ENCODE measurements at regions not wholly inside any gene's neighbourhood (a gene's known extent, or its start where the extent isn't known, plus 50 kb on each side); places are given as distances from the start of the nearest gene placed in this dataset.

DNA sequence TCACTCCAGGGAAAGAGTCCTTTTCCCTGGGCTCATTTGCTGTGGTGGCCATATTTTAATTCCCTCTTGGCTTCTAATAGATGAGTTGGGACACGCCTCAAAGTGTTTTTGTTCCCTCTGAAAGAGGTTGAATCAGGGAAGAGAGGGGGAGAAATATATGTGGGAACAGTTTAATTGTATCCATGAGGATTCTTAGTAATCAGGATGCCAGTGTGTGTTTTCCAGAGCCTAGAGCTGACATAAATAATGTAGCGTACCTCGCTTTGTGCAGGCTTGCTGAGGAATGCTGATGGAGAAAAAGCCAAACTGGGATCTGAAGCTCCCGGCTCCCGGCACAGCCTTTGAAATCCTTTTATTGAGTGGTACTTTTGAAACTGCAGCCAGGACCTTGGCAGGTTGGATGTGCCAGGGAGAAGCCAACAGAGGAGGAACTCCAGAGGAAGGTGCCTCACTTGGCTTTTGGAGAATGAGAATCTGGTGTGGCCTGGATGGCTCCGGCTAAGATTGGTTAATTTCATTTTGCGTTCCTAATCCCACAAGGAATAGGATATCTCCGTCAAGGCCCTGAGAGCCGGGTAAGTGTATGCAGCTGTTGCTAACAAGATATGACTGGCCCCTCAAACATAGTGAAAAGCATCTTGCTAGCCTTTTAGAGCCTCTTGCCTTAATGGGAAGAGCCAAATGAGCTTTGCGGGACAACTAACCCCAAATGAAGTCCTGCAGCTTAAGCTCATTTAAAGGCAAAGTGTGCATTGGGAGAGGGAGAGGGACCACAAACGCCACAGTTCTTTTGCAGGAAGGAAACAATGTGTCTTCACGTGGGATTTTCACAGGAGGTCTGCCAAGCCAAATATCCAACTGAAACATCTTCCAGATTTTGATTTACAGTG lies 471.1 kb upstream of the WWC1 start:
- H3K27me3 Mint-ChIP-seq (ENCODE audit: low read depth), result no peaks in the 10 kb centered on the region
- peaks cover 54% of the 10 kb centered on the region for H3K4me1 Mint-ChIP-seq (ENCODE audit: low read depth)
- H3K27ac Mint-ChIP-seq (ENCODE audit: unreplicated experiment), result no peak overlapping the region
- TF ChIP-seq, protein P1, sequence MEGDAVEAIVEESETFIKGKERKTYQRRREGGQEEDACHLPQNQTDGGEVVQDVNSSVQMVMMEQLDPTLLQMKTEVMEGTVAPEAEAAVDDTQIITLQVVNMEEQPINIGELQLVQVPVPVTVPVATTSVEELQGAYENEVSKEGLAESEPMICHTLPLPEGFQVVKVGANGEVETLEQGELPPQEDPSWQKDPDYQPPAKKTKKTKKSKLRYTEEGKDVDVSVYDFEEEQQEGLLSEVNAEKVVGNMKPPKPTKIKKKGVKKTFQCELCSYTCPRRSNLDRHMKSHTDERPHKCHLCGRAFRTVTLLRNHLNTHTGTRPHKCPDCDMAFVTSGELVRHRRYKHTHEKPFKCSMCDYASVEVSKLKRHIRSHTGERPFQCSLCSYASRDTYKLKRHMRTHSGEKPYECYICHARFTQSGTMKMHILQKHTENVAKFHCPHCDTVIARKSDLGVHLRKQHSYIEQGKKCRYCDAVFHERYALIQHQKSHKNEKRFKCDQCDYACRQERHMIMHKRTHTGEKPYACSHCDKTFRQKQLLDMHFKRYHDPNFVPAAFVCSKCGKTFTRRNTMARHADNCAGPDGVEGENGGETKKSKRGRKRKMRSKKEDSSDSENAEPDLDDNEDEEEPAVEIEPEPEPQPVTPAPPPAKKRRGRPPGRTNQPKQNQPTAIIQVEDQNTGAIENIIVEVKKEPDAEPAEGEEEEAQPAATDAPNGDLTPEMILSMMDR (IDR thresholded peaks at IDR 0.05), result no peak
- no peaks in the 10 kb centered on the region for H3K36me3 Mint-ChIP-seq (ENCODE audit: low read depth)
- peaks cover 4% of the 10 kb centered on the region for H3K9me3 Mint-ChIP-seq (ENCODE audit: low read depth)
- no peak for DNase-seq (ENCODE audit: low spot score)
- no peak overlapping the region for H3K4me3 Mint-ChIP-seq (ENCODE audit: unreplicated experiment)

DNA sequence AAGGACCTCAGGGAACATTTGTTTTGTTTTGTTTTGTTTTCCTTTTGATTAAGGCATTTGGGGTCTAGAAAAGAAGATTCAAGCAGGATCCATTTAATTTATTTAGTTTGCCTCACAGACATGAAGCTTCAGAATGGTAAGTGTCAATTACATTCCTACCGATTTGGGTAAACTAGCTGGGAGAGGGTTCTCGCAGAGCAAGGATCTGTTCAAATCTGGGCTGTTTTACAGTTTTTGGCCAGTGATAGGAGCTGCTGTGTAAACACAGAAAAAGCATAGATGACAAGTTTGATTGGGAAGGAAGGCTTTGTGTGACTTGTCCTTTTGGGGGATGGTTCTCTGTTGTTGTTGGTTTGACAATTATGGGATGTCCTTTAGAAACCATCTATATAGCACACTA lies 470.3 kb upstream of the WWC1 start:
- TF ChIP-seq, protein P1 (IDR thresholded peaks at IDR 0.05), result no peak
- peaks cover 4% of the 10 kb centered on the region for H3K9me3 Mint-ChIP-seq (ENCODE audit: low read depth)
- H3K4me3 Mint-ChIP-seq (ENCODE audit: unreplicated experiment), result no peak overlapping the region
- peaks cover 46% of the 10 kb centered on the region for H3K4me1 Mint-ChIP-seq (ENCODE audit: low read depth)
- peaks cover 5% of the 10 kb centered on the region for H3K27me3 Mint-ChIP-seq (ENCODE audit: low read depth)
- H3K27ac Mint-ChIP-seq (ENCODE audit: unreplicated experiment), result peak overlapping the region; percentile 15
- DNase-seq (ENCODE audit: low spot score), result no peak
- no peaks in the 10 kb centered on the region for H3K36me3 Mint-ChIP-seq (ENCODE audit: low read depth)

DNA sequence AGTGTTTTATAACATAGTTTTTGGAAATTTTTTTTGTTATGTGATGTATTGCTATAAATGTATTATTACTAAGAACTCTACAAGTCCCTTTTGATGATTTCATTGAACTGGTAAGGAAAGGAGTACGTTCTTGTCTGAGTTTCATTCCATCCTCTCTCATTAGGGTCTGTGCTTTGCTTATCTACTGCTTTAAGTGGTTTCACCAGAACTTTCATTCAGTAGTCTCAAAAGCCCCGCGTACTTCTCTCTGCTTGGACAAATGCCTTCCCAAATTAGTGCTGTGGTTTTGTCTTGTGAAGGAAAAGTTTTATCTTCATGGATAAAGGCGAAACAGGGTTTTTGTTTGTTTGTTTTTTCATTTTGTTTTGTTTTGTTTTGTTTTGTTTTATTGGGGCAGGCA lies 469.8 kb upstream of the WWC1 start:
- H3K27me3 Mint-ChIP-seq (ENCODE audit: low read depth), result peaks cover 7% of the 10 kb centered on the region
- no peaks in the 10 kb centered on the region for H3K36me3 Mint-ChIP-seq (ENCODE audit: low read depth)
- peaks cover 4% of the 10 kb centered on the region for H3K9me3 Mint-ChIP-seq (ENCODE audit: low read depth)
- peak overlapping the region; percentile 52 for H3K27ac Mint-ChIP-seq (ENCODE audit: unreplicated experiment)
- H3K4me1 Mint-ChIP-seq (ENCODE audit: low read depth), result peaks cover 41% of the 10 kb centered on the region
- no peak overlapping the region for H3K4me3 Mint-ChIP-seq (ENCODE audit: unreplicated experiment)
- TF ChIP-seq, protein P1 (IDR thresholded peaks at IDR 0.05), result no peak
- no peak for DNase-seq (ENCODE audit: low spot score)

DNA sequence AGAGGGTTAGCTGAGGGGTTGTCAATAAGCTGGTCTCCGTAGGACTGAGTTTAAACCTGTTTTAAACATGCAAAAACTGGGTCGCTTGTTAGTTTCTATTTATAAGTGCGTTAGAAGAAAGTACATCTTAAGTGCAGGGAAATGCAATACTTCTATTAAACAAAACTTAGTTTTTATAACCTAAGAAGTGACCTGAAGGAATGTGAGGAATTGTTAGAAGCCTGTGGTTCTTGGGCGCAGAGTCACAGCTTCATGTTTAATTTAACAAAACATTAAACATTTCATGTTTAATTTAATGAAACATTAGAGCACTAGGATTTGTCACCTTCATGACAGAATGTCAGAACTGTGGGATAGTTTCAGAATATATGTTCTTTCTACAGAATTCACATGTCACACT lies 469.2 kb upstream of the WWC1 start:
- Mint-ChIP-seq H3K4me3 (ENCODE audit: unreplicated experiment) (no peak overlapping the region), H3K36me3 (ENCODE audit: low read depth) (no peaks in the 10 kb centered on the region), H3K27ac (ENCODE audit: unreplicated experiment) (peak overlapping the region; percentile 52), H3K27me3 (ENCODE audit: low read depth) (peaks cover 11% of the 10 kb centered on the region), H3K4me1 (ENCODE audit: low read depth) (peaks cover 37% of the 10 kb centered on the region), H3K9me3 (ENCODE audit: low read depth) (peaks cover 4% of the 10 kb centered on the region)
- TF ChIP-seq, protein P1 (IDR thresholded peaks at IDR 0.05), result no peak
- DNase-seq (ENCODE audit: low spot score), result no peak

DNA sequence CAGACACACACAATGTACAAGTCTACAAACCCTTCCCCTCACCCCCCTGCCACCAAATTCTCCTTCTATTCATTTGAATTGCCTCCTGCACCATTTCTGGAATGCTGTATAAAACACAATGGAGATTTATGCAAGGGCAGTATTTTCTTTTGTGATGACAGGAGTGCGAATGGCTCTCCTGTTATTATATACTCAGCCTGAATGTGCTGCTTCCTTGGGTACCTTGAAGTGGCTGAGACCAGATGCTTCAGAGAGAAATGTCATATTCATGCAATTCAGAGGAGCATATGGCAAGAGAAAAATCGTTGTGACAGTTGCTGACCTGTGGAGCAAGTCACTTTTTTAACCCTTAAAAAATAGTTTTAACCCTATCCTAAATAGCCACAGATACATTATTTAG lies 468.0 kb upstream of the WWC1 start:
- no peak overlapping the region for H3K27ac Mint-ChIP-seq (ENCODE audit: unreplicated experiment)
- peaks cover 4% of the 10 kb centered on the region for H3K9me3 Mint-ChIP-seq (ENCODE audit: low read depth)
- H3K27me3 Mint-ChIP-seq (ENCODE audit: low read depth), result peaks cover 18% of the 10 kb centered on the region
- H3K36me3 Mint-ChIP-seq (ENCODE audit: low read depth), result no peaks in the 10 kb centered on the region
- H3K4me1 Mint-ChIP-seq (ENCODE audit: low read depth), result peaks cover 41% of the 10 kb centered on the region
- TF ChIP-seq, protein P1 (IDR thresholded peaks at IDR 0.05), result no peak
- DNase-seq (ENCODE audit: low spot score), result no peak
- H3K4me3 Mint-ChIP-seq (ENCODE audit: unreplicated experiment), result no peak overlapping the region
